HepG2 (cell line): ENCODE measurements at regions not wholly inside any gene's neighbourhood (a gene's known extent, or its start where the extent isn't known, plus 50 kb on each side); places are given as distances from the start of the nearest gene placed in this dataset.

Source experiments
- ATAC-seq: fragments of 200-7000 bp; cut with Tn5 transposase; 3 replicates; pipeline ENCODE4 v1.9.1; 2020; ENCODE audit warnings: mild to moderate bottlenecking, moderate library complexity
- BruUV-seq: library from RNA; stranded (reverse); fragments of 400-500 nt; replicated peaks from 2 replicates; lab custom pipeline; 2021; lab: Mats Ljungman, UMichigan
- CTCF ChIA-PET: fragments of 300-600 bp; formaldehyde crosslinking; extraction: SDS; loops from one replicate; lab custom pipeline; 2021; ENCODE audit warnings: low total read pairs, inconsistent platforms, low intra/inter-chr PET ratio; lab: Yijun Ruan, JAX
- POLR2A ChIA-PET: fragments of 350-600 bp; sonication (Branson Sonifier 250); formaldehyde crosslinking; loops from one replicate; lab custom pipeline; 2020; ENCODE audit warnings: antibody characterized with exemption, inconsistent platforms; lab: Yijun Ruan, JAX
- DNase-seq: peaks from one replicate; pipeline ENCODE4 v3.0.0-alpha.2; 2015; ENCODE audit warnings: low spot score
- FAIRE-seq: peaks from 3 replicates; lab custom pipeline; 2011; peaks lifted over from hg19 to GRCh38; lab: Jason Lieb, UNC
- H2AFZ ChIP-seq: one replicate; pipeline ENCODE4 v1.6.1; 2011; ENCODE audit warnings: low read length, inconsistent platforms
- H3K27ac ChIP-seq: fragments of 300-600 bp; 3 replicates; pipeline ENCODE4 v1.8.0; 2011; ENCODE audit warnings: mixed run types, mild to moderate bottlenecking, mixed read lengths, low read length, inconsistent platforms; ENCODE audit not compliant: insufficient read depth; ENCODE audit errors: extremely low read length
- H3K27me3 ChIP-seq, 2 experiments: fragments of 200-600 bp in 1 of 2; 2 replicates in 1 of 2; 3 replicates in 1 of 2; pipeline versions ENCODE4 v1.6.0 to v1.8.0; 2011; ENCODE audit warnings: low read length in 2 of 2, mild to moderate bottlenecking in 2 of 2, moderate library complexity in 2 of 2, inconsistent platforms in 1 of 2; ENCODE audit not compliant: insufficient read depth in 2 of 2, control insufficient read depth in 1 of 2
- H3K36me3 ChIP-seq, 2 experiments: fragments of 200-600 bp in 1 of 2; replicated peaks in 1 of 2; 2 replicates in 1 of 2; 3 replicates in 1 of 2; pipeline versions ENCODE4 v1.5.1 to v1.8.0; 2011; ENCODE audit warnings: low read length in 2 of 2, inconsistent platforms in 1 of 2; ENCODE audit not compliant: insufficient read depth in 2 of 2, control insufficient read depth in 1 of 2
- H3K4me1 ChIP-seq: 2 replicates; pipeline ENCODE4 v1.5.1; 2012; ENCODE audit warnings: low read length, inconsistent platforms; ENCODE audit not compliant: insufficient read depth
- H3K4me2 ChIP-seq: 2 replicates; pipeline ENCODE4 v1.6.0; 2011; ENCODE audit warnings: low read depth, low read length, inconsistent platforms
- H3K4me3 ChIP-seq, 3 experiments: fragments of 200-600 bp in 1 of 3; sonication (generic), shearing (Covaris generic) in 1 of 3; replicated peaks in 1 of 3; 2 replicates each; pipeline ENCODE4 v1.5.1; 2011 to 2016; ENCODE audit warnings: low read length in 3 of 3, inconsistent platforms in 2 of 3, low read depth in 2 of 3, mild to moderate bottlenecking in 2 of 3, control low read depth in 1 of 3, mixed read lengths in 1 of 3; ENCODE audit not compliant: insufficient read depth in 1 of 3
- H3K79me2 ChIP-seq: one replicate; pipeline ENCODE4 v1.6.1; 2011; ENCODE audit warnings: low read length, inconsistent platforms; ENCODE audit not compliant: insufficient read depth
- H3K9ac ChIP-seq: 2 replicates; pipeline ENCODE4 v1.6.0; 2011; ENCODE audit warnings: mild to moderate bottlenecking, low read depth, low read length, inconsistent platforms; ENCODE audit not compliant: insufficient read depth
- H3K9me3 ChIP-seq: 2 replicates; pipeline ENCODE4 v1.5.1; 2012; ENCODE audit warnings: mild to moderate bottlenecking, low read length
- H4K20me1 ChIP-seq: 2 replicates; pipeline ENCODE4 v1.6.0; 2011; ENCODE audit warnings: inconsistent platforms, mild to moderate bottlenecking, low read length, moderate library complexity; ENCODE audit not compliant: insufficient read depth
- KAT7 ChIP-seq: IDR thresholded peaks from 2 replicates; pipeline ENCODE4 v1.6.1; 2018; ENCODE audit warnings: borderline replicate concordance, missing compliant biosample characterization
- NFYB ChIP-seq: sonication (generic); formaldehyde crosslinking; IDR thresholded peaks from 2 replicates; pipeline ENCODE4 v1.4.0; 2020; ENCODE audit warnings: missing genetic modification reagents
- POLR2G ChIP-seq: fragments of 200-400 bp; formaldehyde crosslinking; IDR thresholded peaks from 2 replicates; pipeline ENCODE4 v1.6.1; 2018; ENCODE audit warnings: mild to moderate bottlenecking, low read depth, low read length, moderate library complexity
- RXRA ChIP-seq: sonication (generic); formaldehyde crosslinking; IDR thresholded peaks from 2 replicates; pipeline ENCODE4 v1.5.1; 2020; ENCODE audit warnings: missing genetic modification reagents
- SRSF9 ChIP-seq: fragments of 200-400 bp; formaldehyde crosslinking; IDR thresholded peaks from 2 replicates; pipeline ENCODE4 v1.6.1; 2018; ENCODE audit warnings: borderline replicate concordance, mild to moderate bottlenecking, low read depth, low read length; ENCODE audit not compliant: insufficient read depth, poor library complexity, severe bottlenecking
- ZNF761 ChIP-seq: sonication (generic); formaldehyde crosslinking; conservative IDR thresholded peaks from 2 replicates; pipeline ENCODE4 v1.4.0; 2020; ENCODE audit warnings: mild to moderate bottlenecking, missing genetic modification reagents
- ZNF772 ChIP-seq: sonication (generic); formaldehyde crosslinking; IDR thresholded peaks from 2 replicates; pipeline ENCODE4 v1.5.0; 2020; ENCODE audit warnings: mild to moderate bottlenecking, missing genetic modification reagents
- WGBS: methylation state at CpG from one replicate; pipeline ENCODE4 v1.1.6; 2017; ENCODE audit warnings: low lambda C conversion rate; 5-methylcytosine and 5-hydroxymethylcytosine counted together
- in situ Hi-C: cut with HindIII; loops from 2 replicates; pipeline ENCODE4 v1.10.0; 2017; ENCODE audit warnings: low pct_unique_long_range_greater_than_20kb; ENCODE audit not compliant: extremely low pct_ligation_motif_present
- intact Hi-C: fragments of 100-400 bp; cut with micrococcal nuclease; formaldehyde crosslinking; loops from one replicate; pipeline ENCODE4 v1.10.0; 2022; ENCODE audit not compliant: unreplicated experiment
- TF ChIP-seq, protein P1 (sequence below): sonication (generic); formaldehyde crosslinking; IDR thresholded peaks from 2 replicates; pipeline ENCODE4 v1.9.0; 2021; ENCODE audit warnings: missing genetic modification reagents, borderline replicate concordance

DNA sequence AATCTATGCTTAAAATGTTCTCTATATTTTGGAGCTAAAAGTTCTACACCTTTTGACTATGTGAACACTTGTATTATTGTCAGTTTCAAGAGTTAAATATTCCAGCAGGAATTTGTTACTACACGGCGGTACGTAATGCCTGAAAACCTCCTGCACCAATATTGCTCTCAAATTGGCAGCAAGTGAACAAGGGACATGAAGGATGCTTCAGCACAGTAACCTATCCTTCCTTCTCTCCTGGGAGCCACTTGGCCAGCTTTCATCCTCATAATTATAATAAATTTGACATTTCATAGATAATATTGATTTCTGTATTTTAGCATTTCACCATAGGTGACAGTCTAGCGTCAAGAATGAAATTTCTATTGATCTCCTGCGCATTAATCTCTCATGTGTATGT, 197.6 kb downstream of the NR4A2 start:
- in situ Hi-C loops (no loop called here), intact Hi-C loops (no loop called here)
- Histone ChIP-seq H4K20me1 (no peaks in the 10 kb centered on the region), H3K4me1 (no peaks in the 10 kb centered on the region), H3K9me3 (no peaks in the 10 kb centered on the region), H3K9ac (no peak overlapping the region), H2AFZ (no peak overlapping the region), H3K4me2 (no peak overlapping the region), H3K4me3 (no peak overlapping the region), H3K79me2 (no peaks in the 10 kb centered on the region), H3K36me3 (no peaks in the 10 kb centered on the region), H3K27me3 (no peaks in the 10 kb centered on the region), H3K27ac (no peak overlapping the region)
- ChIA-PET CTCF (no interaction called here), POLR2A (no interaction called here)
- 66% methylated on average over 5 of the region's 5 CpGs for WGBS
- ATAC-seq (no peak), DNase-seq (no peak), FAIRE-seq (no peak)
- TF ChIP-seq ZNF761 (CRISPR knock-in tag) (no peak), KAT7 (CRISPR knock-in tag) (no peak), POLR2G (no peak), ZNF772 (CRISPR knock-in tag) (no peak), RXRA (CRISPR knock-in tag) (no peak), NFYB (no peak), SRSF9 (no peak)
- TF ChIP-seq, protein P1, sequence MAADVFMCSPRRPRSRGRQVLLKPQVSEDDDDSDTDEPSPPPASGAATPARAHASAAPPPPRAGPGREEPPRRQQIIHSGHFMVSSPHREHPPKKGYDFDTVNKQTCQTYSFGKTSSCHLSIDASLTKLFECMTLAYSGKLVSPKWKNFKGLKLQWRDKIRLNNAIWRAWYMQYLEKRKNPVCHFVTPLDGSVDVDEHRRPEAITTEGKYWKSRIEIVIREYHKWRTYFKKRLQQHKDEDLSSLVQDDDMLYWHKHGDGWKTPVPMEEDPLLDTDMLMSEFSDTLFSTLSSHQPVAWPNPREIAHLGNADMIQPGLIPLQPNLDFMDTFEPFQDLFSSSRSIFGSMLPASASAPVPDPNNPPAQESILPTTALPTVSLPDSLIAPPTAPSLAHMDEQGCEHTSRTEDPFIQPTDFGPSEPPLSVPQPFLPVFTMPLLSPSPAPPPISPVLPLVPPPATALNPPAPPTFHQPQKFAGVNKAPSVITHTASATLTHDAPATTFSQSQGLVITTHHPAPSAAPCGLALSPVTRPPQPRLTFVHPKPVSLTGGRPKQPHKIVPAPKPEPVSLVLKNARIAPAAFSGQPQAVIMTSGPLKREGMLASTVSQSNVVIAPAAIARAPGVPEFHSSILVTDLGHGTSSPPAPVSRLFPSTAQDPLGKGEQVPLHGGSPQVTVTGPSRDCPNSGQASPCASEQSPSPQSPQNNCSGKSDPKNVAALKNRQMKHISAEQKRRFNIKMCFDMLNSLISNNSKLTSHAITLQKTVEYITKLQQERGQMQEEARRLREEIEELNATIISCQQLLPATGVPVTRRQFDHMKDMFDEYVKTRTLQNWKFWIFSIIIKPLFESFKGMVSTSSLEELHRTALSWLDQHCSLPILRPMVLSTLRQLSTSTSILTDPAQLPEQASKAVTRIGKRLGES (CRISPR knock-in tag): no peak
- no TSS peak for BruUV-seq
